DND-41 (cell line): ENCODE measurements at regions not wholly inside any gene's neighbourhood (a gene's known extent, or its start where the extent isn't known, plus 50 kb on each side); places are given as distances from the start of the nearest gene placed in this dataset.

Experiments
- ATAC-seq: fragments of 200-7000 bp; cut with Tn5 transposase; 3 replicates; pipeline ENCODE4 v1.9.1; 2021; ENCODE audit warnings: low read depth; ENCODE audit not compliant: insufficient read depth
- DNase-seq: peaks from one replicate; pipeline ENCODE4 v3.0.0-alpha.2; 2020
- H2AFZ ChIP-seq: 2 replicates; pipeline ENCODE4 v1.6.0; 2012; ENCODE audit warnings: low read depth, low read length
- H3K27ac ChIP-seq: 2 replicates; pipeline ENCODE4 v1.5.1; 2012; ENCODE audit warnings: low read length, inconsistent platforms
- H3K27me3 ChIP-seq: fragments of 200-600 bp; sonication (generic); 2 replicates; pipeline ENCODE4 v1.6.0; 2012; ENCODE audit warnings: low read length, mild to moderate bottlenecking, inconsistent platforms; ENCODE audit not compliant: insufficient read depth, poor library complexity
- H3K36me3 ChIP-seq: 2 replicates; pipeline ENCODE4 v1.5.1; 2012; ENCODE audit warnings: low read length, inconsistent platforms; ENCODE audit not compliant: insufficient read depth
- H3K4me1 ChIP-seq: 2 replicates; pipeline ENCODE4 v1.5.1; 2012; ENCODE audit warnings: mild to moderate bottlenecking, low read length; ENCODE audit not compliant: insufficient read depth
- H3K4me2 ChIP-seq: 2 replicates; pipeline ENCODE4 v1.6.0; 2012; ENCODE audit warnings: mild to moderate bottlenecking, moderate library complexity, low read length, inconsistent platforms; ENCODE audit not compliant: insufficient read depth
- H3K4me3 ChIP-seq, 2 experiments: fragments of 200-600 bp in 1 of 2; shearing (Covaris generic) in 1 of 2; 2 replicates each; pipeline ENCODE4 v1.5.1; 2012 to 2016; ENCODE audit warnings: inconsistent platforms in 2 of 2, low read length in 2 of 2, mild to moderate bottlenecking in 2 of 2, low read depth in 1 of 2, moderate library complexity in 1 of 2
- H3K79me2 ChIP-seq: 2 replicates; pipeline ENCODE4 v1.6.0; 2012; ENCODE audit warnings: low read length, inconsistent platforms; ENCODE audit not compliant: insufficient read depth
- H3K9ac ChIP-seq: 2 replicates; pipeline ENCODE4 v1.6.0; 2012; ENCODE audit warnings: low read depth, mild to moderate bottlenecking, inconsistent platforms, low read length, moderate library complexity
- H3K9me3 ChIP-seq: 2 replicates; pipeline ENCODE4 v1.5.1; 2012; ENCODE audit warnings: low read length, moderate library complexity, mild to moderate bottlenecking, inconsistent platforms; ENCODE audit not compliant: insufficient read depth, severe bottlenecking
- H4K20me1 ChIP-seq: 2 replicates; pipeline ENCODE4 v1.6.0; 2012; ENCODE audit warnings: low read length; ENCODE audit not compliant: insufficient read depth
- CTCF ChIP-seq: IDR thresholded peaks from 2 replicates; pipeline ENCODE4 v1.5.1; 2012; ENCODE audit warnings: borderline replicate concordance, low read length, moderate library complexity, mild to moderate bottlenecking; ENCODE audit not compliant: poor library complexity, severe bottlenecking; ENCODE audit errors: extremely low read depth
- EZH2 ChIP-seq: IDR thresholded peaks from 3 replicates; pipeline ENCODE4 v1.6.1; 2012; ENCODE audit warnings: borderline replicate concordance, low read depth, mild to moderate bottlenecking, moderate library complexity, low read length, inconsistent platforms; ENCODE audit not compliant: severe bottlenecking

GRCh38 chr15:25236143-25236860 is 202.5 kb downstream of the UBE3A start:
- Histone ChIP-seq H3K4me1 (no peaks in the 10 kb centered on the region), H3K9ac (no peak overlapping the region), H3K9me3 (peaks cover 15% of the 10 kb centered on the region), H3K36me3 (no peaks in the 10 kb centered on the region), H2AFZ (no peak overlapping the region), H3K27ac (no peak overlapping the region), H3K4me2 (no peak overlapping the region), H4K20me1 (no peaks in the 10 kb centered on the region), H3K27me3 (no peaks in the 10 kb centered on the region), H3K4me3 (no peak overlapping the region), H3K79me2 (no peaks in the 10 kb centered on the region)
- ATAC-seq (no peak), DNase-seq (no peak)
- no peak for TF ChIP-seq EZH2
- no peak for TF ChIP-seq CTCF

- Histone ChIP-seq H3K4me1 (no peaks in the 10 kb centered on the region), H3K4me2 (no peak overlapping the region), H3K9me3 (peaks cover 15% of the 10 kb centered on the region), H3K27ac (no peak overlapping the region), H3K9ac (no peak overlapping the region), H2AFZ (no peak overlapping the region), H3K36me3 (no peaks in the 10 kb centered on the region), H3K79me2 (no peaks in the 10 kb centered on the region), H3K4me3 (no peak overlapping the region), H3K27me3 (no peaks in the 10 kb centered on the region), H4K20me1 (no peaks in the 10 kb centered on the region)
- no peak for TF ChIP-seq EZH2
- TF ChIP-seq CTCF: no peak
- ATAC-seq (no peak), DNase-seq (no peak)
Observed at GRCh38 chr15:25236861-25237155, 202.0 kb downstream of the UBE3A start.

GRCh38 chr15:25237291-25237978 is 201.4 kb downstream of the UBE3A start:
- no peaks in the 10 kb centered on the region for H3K79me2 ChIP-seq
- ATAC-seq (no peak), DNase-seq (no peak)
- H3K9ac ChIP-seq: no peak overlapping the region
- H3K4me2 ChIP-seq: no peak overlapping the region
- no peak overlapping the region for H3K4me3 ChIP-seq
- peaks cover 18% of the 10 kb centered on the region for H3K9me3 ChIP-seq
- H3K27me3 ChIP-seq: no peaks in the 10 kb centered on the region
- H2AFZ ChIP-seq: no peak overlapping the region
- no peaks in the 10 kb centered on the region for H3K36me3 ChIP-seq
- no peaks in the 10 kb centered on the region for H3K4me1 ChIP-seq
- no peak overlapping the region for H3K27ac ChIP-seq
- no peaks in the 10 kb centered on the region for H4K20me1 ChIP-seq
- TF ChIP-seq EZH2: no peak
- no peak for TF ChIP-seq CTCF
